CD8-positive, alpha-beta memory T cell (primary cell): ENCODE measurements at regions not wholly inside any gene's neighbourhood (a gene's known extent, or its start where the extent isn't known, plus 50 kb on each side); places are given as distances from the start of the nearest gene placed in this dataset.

ENCODE experiments used
- CTCF ChIA-PET: fragments of 350-600 bp; sonication (Branson Sonifier 250); formaldehyde crosslinking; loops from one replicate; lab custom pipeline; 2021; ENCODE audit warnings: antibody characterized with exemption; lab: Charles Lee
- POLR2A ChIA-PET: fragments of 350-600 bp; sonication (Branson Sonifier 250); formaldehyde crosslinking; loops from one replicate; lab custom pipeline; 2021; ENCODE audit warnings: antibody characterized with exemption; lab: Charles Lee
- DNase-seq, 5 donors: peaks; one replicate each; pipeline versions ENCODE4 v3.0.0 to v3.0.0-alpha.2; 2020 to 2022; ENCODE audit warnings: mixed read lengths in 1 of 5
- H3K27ac ChIP-seq: one replicate; pipeline ENCODE4 v1.7.0; 2013; ENCODE audit warnings: low read depth, mild to moderate bottlenecking, low read length, moderate library complexity
- H3K27me3 ChIP-seq: 2 replicates; pipeline ENCODE4 v1.7.0; 2013; ENCODE audit warnings: low read length, mild to moderate bottlenecking; ENCODE audit not compliant: insufficient read depth, poor library complexity, severe bottlenecking
- H3K36me3 ChIP-seq: 2 replicates; pipeline ENCODE4 v1.7.0; 2013; ENCODE audit warnings: mild to moderate bottlenecking, low read length, moderate library complexity; ENCODE audit not compliant: insufficient read depth
- H3K4me1 ChIP-seq: 2 replicates; pipeline ENCODE4 v1.7.0; 2013; ENCODE audit warnings: mild to moderate bottlenecking, low read length, moderate library complexity; ENCODE audit not compliant: insufficient read depth
- H3K4me3 ChIP-seq: 2 replicates; pipeline ENCODE4 v1.7.0; 2013; ENCODE audit warnings: mild to moderate bottlenecking, low read length
- H3K9me3 ChIP-seq: 2 replicates; pipeline ENCODE4 v1.7.0; 2013; ENCODE audit warnings: mild to moderate bottlenecking, low read length
- H3K27ac Mint-ChIP-seq, 8 donors: one replicate each; pipeline ENCODE4 v1.8.0; 2020 to 2021; ENCODE audit warnings: mixed read lengths in 8 of 8, mild to moderate bottlenecking in 6 of 8, inconsistent platforms in 3 of 8, moderate library complexity in 3 of 8
- H3K27me3 Mint-ChIP-seq, 2 donors: one replicate each; pipeline ENCODE4 v1.8.0; 2020 to 2021; ENCODE audit warnings: mixed read lengths in 2 of 2, mild to moderate bottlenecking in 1 of 2, moderate library complexity in 1 of 2
- H3K36me3 Mint-ChIP-seq, 3 donors: one replicate each; pipeline ENCODE4 v1.8.0; 2020 to 2021; ENCODE audit warnings: mixed read lengths in 3 of 3, inconsistent platforms in 1 of 3, mild to moderate bottlenecking in 1 of 3
- H3K4me1 Mint-ChIP-seq, 3 donors: one replicate each; pipeline ENCODE4 v1.8.0; 2020 to 2021; ENCODE audit warnings: mixed read lengths in 3 of 3, inconsistent platforms in 1 of 3, mild to moderate bottlenecking in 1 of 3
- H3K4me3 Mint-ChIP-seq, 7 donors: one replicate each; pipeline ENCODE4 v1.8.0; 2020 to 2021; ENCODE audit warnings: mixed read lengths in 7 of 7, mild to moderate bottlenecking in 6 of 7, moderate library complexity in 4 of 7, inconsistent platforms in 2 of 7
- H3K9me3 Mint-ChIP-seq, 5 donors: one replicate each; pipeline ENCODE4 v1.8.0; 2020 to 2022; ENCODE audit warnings: mixed read lengths in 5 of 5, mild to moderate bottlenecking in 3 of 5, moderate library complexity in 2 of 5, inconsistent platforms in 1 of 5

DNA sequence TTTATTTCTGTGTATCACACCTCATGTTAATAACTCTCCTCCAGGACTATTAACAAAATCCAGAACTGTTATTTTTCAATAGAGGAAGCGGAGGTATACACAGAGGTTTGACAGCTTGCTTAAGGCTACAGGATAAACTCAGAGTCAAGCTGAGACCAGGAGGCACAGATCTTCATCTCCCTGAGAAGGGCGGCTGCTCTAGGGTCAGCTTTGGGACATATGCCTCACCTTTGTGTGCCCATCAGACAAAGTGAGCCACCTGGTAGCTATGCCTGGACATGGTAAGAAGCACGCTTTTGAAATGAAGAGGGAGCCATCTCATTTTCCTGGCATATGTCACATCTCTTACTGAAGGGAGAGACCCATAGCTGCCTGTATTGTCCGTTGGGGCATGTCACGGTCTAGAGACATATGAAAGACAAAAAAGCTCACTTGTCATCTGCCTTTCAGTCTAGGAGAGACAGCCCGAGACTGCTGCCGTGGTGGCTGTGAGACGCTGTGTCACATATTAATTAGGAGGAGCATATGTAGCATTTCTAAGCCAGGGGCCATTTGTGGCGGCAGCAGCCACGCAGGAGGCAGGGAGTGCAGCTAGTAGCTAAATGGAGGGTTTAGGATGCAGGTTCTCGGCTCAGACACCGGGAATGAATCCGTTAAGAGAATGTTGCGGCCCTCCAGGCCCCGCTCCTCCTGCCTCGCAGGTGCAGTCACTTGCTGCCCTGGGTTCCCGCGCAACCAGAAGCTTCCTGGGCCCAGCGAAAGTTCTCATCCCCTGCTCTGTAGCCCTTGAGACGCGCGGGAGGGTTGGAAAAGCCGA, 161.3 kb upstream of the C1orf21 start:
- peaks cover 0 to 3% (median 0%) of the 10 kb centered on the region in 3 donors for H3K4me1 Mint-ChIP-seq
- Histone ChIP-seq H3K4me3 (no peak overlapping the region), H3K9me3 (no peaks in the 10 kb centered on the region), H3K36me3 (no peaks in the 10 kb centered on the region), H3K4me1 (no peaks in the 10 kb centered on the region), H3K27me3 (no peaks in the 10 kb centered on the region), H3K27ac (no peak overlapping the region)
- H3K36me3 Mint-ChIP-seq, result no peaks in the 10 kb centered on the region
- H3K27ac Mint-ChIP-seq, result no peak overlapping the region
- no peak overlapping the region for H3K4me3 Mint-ChIP-seq
- CTCF ChIA-PET, result interaction anchor here (1.2 to 1.3 kb wide), 2 partner anchors 150 to 268 kb away, joined by 4 to 6 read pairs; no protein-coding TSS in a partner anchor
- POLR2A ChIA-PET, result no interaction called here
- DNase-seq, result no peak
- H3K9me3 Mint-ChIP-seq, result peaks cover 0 to 2% (median 0%) of the 10 kb centered on the region in 5 donors
- peaks cover 3 to 6% of the 10 kb centered on the region in 2 donors for H3K27me3 Mint-ChIP-seq

DNA sequence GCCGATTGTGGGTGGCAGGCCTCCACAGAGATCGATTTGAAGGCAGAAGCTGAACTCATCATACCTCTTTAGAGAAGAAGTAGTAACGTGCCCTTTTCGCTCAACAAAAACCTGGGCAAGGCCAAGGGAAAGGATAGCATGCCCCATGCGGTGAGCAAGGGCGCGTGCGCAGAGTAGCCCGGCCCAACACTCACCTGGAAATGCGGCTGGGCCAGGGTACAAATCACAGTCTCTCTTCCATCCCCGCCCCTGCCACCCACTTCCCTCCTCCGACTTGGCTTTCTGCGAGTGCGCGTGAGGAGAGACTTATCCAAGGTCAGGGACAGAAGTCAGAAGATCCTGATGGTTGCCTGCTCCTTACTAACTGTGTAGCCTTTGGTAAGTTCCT, 160.7 kb upstream of the C1orf21 start:
- ChIA-PET CTCF (interaction anchor here (1.2 kb wide), 1 partner anchor 268 kb away, joined by 4 read pairs; no protein-coding TSS in a partner anchor), POLR2A (no interaction called here)
- Histone ChIP-seq H3K27me3 (no peaks in the 10 kb centered on the region), H3K9me3 (no peaks in the 10 kb centered on the region), H3K4me1 (no peaks in the 10 kb centered on the region), H3K4me3 (no peak overlapping the region), H3K36me3 (no peaks in the 10 kb centered on the region), H3K27ac (no peak overlapping the region)
- Mint-ChIP-seq H3K27me3 (peaks cover 3 to 6% of the 10 kb centered on the region in 2 donors), H3K4me3 (no peak overlapping the region), H3K27ac (no peak overlapping the region), H3K4me1 (peaks cover 0 to 3% (median 0%) of the 10 kb centered on the region in 3 donors), H3K36me3 (no peaks in the 10 kb centered on the region), H3K9me3 (peaks cover 0 to 2% (median 0%) of the 10 kb centered on the region in 5 donors)
- no peak for DNase-seq

DNA sequence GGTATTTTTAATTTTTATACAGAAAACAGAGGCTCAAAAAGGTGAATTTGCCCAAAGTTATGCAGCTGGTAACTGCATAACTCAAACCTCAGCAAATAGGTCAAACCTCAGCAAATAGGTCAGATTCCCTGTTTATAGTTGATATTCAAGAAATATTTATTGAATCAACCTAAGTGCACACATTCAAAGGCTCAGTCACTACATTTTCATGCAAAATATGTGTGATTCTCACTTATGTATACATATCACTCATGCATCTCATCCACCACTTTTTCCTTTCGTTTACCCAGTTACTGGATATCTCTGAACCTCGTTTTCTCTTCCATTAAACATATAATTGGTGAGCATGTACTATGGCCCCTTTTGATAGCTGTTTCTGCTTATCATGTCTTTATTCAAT, 158.3 kb upstream of the C1orf21 start:
- Mint-ChIP-seq H3K4me1 (no peaks in the 10 kb centered on the region), H3K36me3 (no peaks in the 10 kb centered on the region), H3K9me3 (peaks cover 0 to 2% (median 0%) of the 10 kb centered on the region in 5 donors), H3K27ac (no peak overlapping the region), H3K4me3 (no peak overlapping the region), H3K27me3 (peaks cover 9 to 10% of the 10 kb centered on the region in 2 donors)
- POLR2A ChIA-PET, result no interaction called here
- no peak for DNase-seq
- no peak overlapping the region for H3K27ac ChIP-seq
- no peaks in the 10 kb centered on the region for H3K27me3 ChIP-seq
- CTCF ChIA-PET, result no interaction called here
- H3K4me1 ChIP-seq, result no peaks in the 10 kb centered on the region
- H3K4me3 ChIP-seq, result no peak overlapping the region
- no peaks in the 10 kb centered on the region for H3K36me3 ChIP-seq
- H3K9me3 ChIP-seq, result no peaks in the 10 kb centered on the region

- H3K4me1 ChIP-seq, result no peaks in the 10 kb centered on the region
- H3K27me3 ChIP-seq, result peaks cover 5% of the 10 kb centered on the region
- no peak overlapping the region for H3K4me3 ChIP-seq
- Mint-ChIP-seq H3K36me3 (no peaks in the 10 kb centered on the region), H3K4me3 (no peak overlapping the region), H3K27me3 (peaks cover 16 to 37% of the 10 kb centered on the region in 2 donors), H3K9me3 (peaks cover 0 to 6% (median 0%) of the 10 kb centered on the region in 5 donors), H3K27ac (no peak overlapping the region), H3K4me1 (peaks cover 0 to 5% (median 0%) of the 10 kb centered on the region in 3 donors)
- H3K9me3 ChIP-seq, result no peaks in the 10 kb centered on the region
- no peaks in the 10 kb centered on the region for H3K36me3 ChIP-seq
- POLR2A ChIA-PET, result no interaction called here
- H3K27ac ChIP-seq, result no peak overlapping the region
- CTCF ChIA-PET, result no interaction called here
- no peak for DNase-seq
Measured at GRCh38 chr1:184237588-184237987, 149.2 kb upstream of the C1orf21 start.

DNA sequence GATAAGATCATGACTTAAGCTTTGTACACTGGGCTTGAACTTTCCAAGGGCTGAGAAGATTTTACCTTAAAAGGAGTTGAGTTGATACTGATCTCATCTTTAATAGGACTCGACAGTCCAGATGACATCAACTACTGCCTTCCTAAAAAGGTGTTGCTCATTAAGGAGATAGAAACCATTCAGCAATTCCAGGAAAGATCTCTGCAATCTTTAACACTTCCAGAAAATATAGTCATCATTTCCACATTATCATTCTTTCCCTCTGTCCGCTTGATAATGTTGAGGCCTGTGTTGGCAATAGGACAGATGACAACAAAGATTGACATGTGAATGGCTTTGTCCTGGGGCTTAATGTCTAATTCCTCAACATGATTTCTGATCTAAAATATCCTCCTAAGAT, 145.4 kb upstream of the C1orf21 start:
- Mint-ChIP-seq H3K27ac (no peak overlapping the region), H3K4me1 (no peaks in the 10 kb centered on the region), H3K27me3 (peaks cover 3 to 31% of the 10 kb centered on the region in 2 donors), H3K36me3 (no peaks in the 10 kb centered on the region), H3K9me3 (no peaks in the 10 kb centered on the region), H3K4me3 (no peak overlapping the region)
- peaks cover 5% of the 10 kb centered on the region for H3K27me3 ChIP-seq
- H3K9me3 ChIP-seq, result no peaks in the 10 kb centered on the region
- H3K27ac ChIP-seq, result no peak overlapping the region
- POLR2A ChIA-PET, result no interaction called here
- H3K4me1 ChIP-seq, result no peaks in the 10 kb centered on the region
- no peaks in the 10 kb centered on the region for H3K36me3 ChIP-seq
- DNase-seq, result no peak
- H3K4me3 ChIP-seq, result no peak overlapping the region
- CTCF ChIA-PET, result no interaction called here

DNA sequence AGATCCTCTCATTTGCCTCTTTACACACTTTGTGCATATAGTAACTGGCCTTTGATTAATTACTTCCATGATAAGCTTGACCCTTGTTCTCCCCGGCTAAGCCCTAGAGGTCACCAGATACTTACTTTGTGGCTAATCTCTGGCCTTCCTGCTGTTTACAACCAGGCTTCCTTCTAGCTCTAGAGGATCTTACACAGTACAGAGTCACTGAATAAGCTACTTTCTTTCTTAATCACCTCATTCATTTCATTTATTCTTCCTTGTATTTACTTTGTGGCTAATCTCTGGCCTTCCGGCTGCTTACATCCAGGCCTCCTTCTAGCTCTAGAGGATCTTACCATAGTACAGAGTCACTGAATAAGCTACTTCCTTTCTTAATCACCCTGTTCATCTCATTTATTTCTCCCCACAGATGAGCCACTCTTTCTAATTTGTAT, 144.3 kb upstream of the C1orf21 start:
- CTCF ChIA-PET, result no interaction called here
- no peaks in the 10 kb centered on the region for H3K9me3 ChIP-seq
- no peak for DNase-seq
- peaks cover 5% of the 10 kb centered on the region for H3K27me3 ChIP-seq
- peaks cover 5 to 33% of the 10 kb centered on the region in 2 donors for H3K27me3 Mint-ChIP-seq
- H3K4me3 ChIP-seq, result no peak overlapping the region
- H3K4me3 Mint-ChIP-seq, result no peak overlapping the region
- H3K4me1 Mint-ChIP-seq, result no peaks in the 10 kb centered on the region
- no peaks in the 10 kb centered on the region for H3K9me3 Mint-ChIP-seq
- POLR2A ChIA-PET, result no interaction called here
- no peaks in the 10 kb centered on the region for H3K4me1 ChIP-seq
- no peaks in the 10 kb centered on the region for H3K36me3 ChIP-seq
- H3K36me3 Mint-ChIP-seq, result no peaks in the 10 kb centered on the region
- no peak overlapping the region for H3K27ac ChIP-seq
- H3K27ac Mint-ChIP-seq, result no peak overlapping the region

GRCh38 chr1:184244962-184245361, 141.9 kb upstream of the C1orf21 start:
- Histone ChIP-seq H3K27me3 (no peaks in the 10 kb centered on the region), H3K27ac (no peak overlapping the region), H3K4me1 (no peaks in the 10 kb centered on the region), H3K36me3 (no peaks in the 10 kb centered on the region), H3K4me3 (no peak overlapping the region), H3K9me3 (no peaks in the 10 kb centered on the region)
- Mint-ChIP-seq H3K27ac (no peak overlapping the region), H3K9me3 (no peaks in the 10 kb centered on the region), H3K27me3 (peaks cover 5 to 35% of the 10 kb centered on the region in 2 donors), H3K36me3 (no peaks in the 10 kb centered on the region), H3K4me3 (peak overlapping the region in 1 of 7 donors; percentile 37), H3K4me1 (no peaks in the 10 kb centered on the region)
- no peak for DNase-seq
- ChIA-PET POLR2A (no interaction called here), CTCF (no interaction called here)

DNA sequence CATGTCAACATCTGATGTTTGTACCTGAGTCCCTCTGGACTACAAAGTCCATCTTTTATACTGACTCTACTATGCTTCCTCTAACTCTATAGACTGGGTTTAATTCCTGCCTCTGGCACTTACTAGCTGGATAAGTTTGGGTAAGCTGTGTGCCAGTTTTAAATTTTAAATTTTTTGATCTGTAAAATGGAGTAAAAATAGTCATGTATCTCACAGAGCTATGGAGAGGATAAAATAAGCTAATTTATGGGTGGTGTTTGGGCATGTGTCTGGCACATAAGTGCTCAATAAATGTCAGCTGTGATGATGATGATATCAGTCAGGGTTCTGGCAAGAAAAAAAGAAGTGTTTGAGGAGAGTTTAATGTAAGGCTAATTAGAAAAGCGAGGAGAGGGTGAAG, 139.2 kb upstream of the C1orf21 start:
- no peaks in the 10 kb centered on the region for H3K36me3 Mint-ChIP-seq
- H3K27me3 ChIP-seq, result no peaks in the 10 kb centered on the region
- peaks cover 8 to 46% of the 10 kb centered on the region in 2 donors for H3K27me3 Mint-ChIP-seq
- H3K9me3 Mint-ChIP-seq, result no peaks in the 10 kb centered on the region
- DNase-seq, result no peak
- H3K27ac Mint-ChIP-seq, result no peak overlapping the region
- H3K4me3 ChIP-seq, result no peak overlapping the region
- H3K36me3 ChIP-seq, result no peaks in the 10 kb centered on the region
- H3K4me3 Mint-ChIP-seq, result no peak overlapping the region
- H3K4me1 Mint-ChIP-seq, result no peaks in the 10 kb centered on the region
- H3K9me3 ChIP-seq, result no peaks in the 10 kb centered on the region
- no peak overlapping the region for H3K27ac ChIP-seq
- ChIA-PET POLR2A (no interaction called here), CTCF (interaction anchor here (1.4 kb wide), 1 partner anchor 25 kb away, joined by 3 read pairs; no protein-coding TSS in a partner anchor)
- no peaks in the 10 kb centered on the region for H3K4me1 ChIP-seq
